NCI-H82 (cell line): ENCODE measurements at regions not wholly inside any gene's neighbourhood (a gene's known extent, or its start where the extent isn't known, plus 50 kb on each side); places are given as distances from the start of the nearest gene placed in this dataset.
"Not testable (repeated sequence)": the region's sequence is repeated elsewhere in the genome, so short reads cannot be mapped to it uniquely, and the experiment has no call there.

Experiments used
- DNase-seq: peaks from one replicate; lab custom pipeline; 2025; lab: John Stamatoyannopoulos, UW

DNA sequence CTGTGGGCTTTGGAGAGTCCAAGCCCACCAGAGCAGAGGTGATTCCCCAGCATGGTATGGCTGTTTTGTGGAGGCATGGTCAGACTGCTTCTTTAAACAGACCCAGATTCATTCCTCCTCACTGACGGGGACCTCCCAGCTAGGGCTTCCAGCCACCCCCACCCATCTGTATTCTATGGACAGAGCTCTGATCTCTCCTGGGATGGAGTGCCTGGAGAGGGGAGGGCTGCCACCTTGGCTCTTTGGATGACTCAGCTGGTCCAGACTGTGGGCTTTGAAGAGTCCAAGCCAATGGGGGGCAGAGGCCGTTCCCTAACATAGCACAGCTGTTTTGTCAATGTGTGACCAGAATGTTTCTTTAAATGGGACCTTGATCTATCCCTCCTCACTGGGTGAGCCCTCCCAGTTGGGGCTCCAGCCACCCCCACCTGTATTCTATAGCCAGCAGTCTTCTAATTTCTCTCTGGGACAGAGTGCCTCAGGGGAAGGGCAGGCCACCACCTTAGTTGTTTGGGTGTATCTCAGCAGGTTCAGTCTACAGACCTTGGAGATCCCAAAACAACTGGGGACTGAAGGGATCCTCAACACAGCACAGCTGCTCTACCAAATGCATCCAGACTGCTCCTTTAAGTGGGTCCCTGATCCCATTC, 122.0 kb upstream of the OSTN start:
- no peak for DNase-seq

DNA sequence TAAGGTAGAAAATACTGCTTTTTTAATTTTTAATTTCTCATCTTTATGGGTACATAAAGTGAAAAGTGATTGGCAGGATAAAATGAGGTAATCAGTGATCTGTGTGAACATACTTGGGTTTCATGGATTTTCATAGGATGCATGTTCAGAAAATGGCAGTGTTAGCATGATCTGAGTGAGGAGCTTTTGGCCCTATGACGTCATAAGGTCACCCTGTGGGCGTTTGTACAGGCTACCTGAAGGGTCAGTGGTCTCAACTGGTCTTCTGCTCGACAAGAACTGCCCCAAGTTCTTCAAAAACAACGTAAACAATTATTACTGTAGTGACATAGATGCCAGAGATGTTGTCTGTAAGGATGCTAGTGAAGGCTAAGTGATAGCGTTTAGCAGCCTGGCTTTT, 124.5 kb upstream of the OSTN start:
- no peak for DNase-seq

DNA sequence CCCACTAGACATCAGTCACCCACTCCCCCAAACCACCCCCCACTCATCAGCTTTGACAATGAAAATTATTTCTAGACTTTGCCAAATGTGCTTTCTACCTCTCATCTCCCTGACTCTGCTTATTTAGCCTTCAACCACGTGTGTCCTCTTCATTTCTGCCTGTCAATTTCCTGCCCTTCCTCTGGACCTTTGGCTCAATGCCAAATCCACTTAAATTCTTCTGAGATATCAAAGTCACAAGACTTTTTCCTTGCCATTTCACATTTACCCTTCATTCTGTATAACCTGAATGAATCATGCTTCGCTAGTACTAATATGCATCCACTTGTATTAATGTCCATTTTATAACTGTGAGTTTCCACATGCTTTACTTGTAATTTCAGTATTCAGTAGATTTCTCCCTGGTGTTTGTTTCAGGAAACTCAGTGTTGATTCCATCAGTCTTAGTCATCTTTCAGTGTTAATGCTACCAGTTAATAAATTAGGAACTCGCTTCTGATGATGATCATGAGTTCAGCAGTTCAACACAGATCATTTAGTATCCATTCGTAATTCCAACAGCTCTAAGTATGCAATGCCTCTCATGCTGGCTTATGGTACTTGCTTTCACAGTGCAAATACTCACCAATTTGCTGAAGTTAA, 128.2 kb upstream of the OSTN start:
- peak; percentile 56 for DNase-seq

DNA sequence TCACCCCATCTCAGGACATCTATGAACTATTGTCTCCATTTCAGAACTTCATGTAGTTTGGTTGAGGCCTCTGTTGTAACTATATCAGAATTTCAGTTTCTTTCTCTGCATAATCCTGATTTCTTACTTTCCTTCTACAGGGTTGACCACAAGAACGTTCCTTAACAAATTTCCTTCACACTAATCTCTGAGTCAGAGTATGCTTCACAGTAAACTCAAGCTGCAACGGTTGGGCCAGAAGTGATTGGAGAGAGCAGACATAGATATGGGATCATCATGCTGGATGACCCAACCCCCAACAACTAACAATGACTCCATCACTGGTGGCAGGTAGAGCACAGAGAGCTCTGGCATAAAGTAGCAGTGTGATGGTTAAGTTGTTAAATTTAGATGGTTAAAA, 128.8 kb upstream of the OSTN start:
- DNase-seq: no peak

DNA sequence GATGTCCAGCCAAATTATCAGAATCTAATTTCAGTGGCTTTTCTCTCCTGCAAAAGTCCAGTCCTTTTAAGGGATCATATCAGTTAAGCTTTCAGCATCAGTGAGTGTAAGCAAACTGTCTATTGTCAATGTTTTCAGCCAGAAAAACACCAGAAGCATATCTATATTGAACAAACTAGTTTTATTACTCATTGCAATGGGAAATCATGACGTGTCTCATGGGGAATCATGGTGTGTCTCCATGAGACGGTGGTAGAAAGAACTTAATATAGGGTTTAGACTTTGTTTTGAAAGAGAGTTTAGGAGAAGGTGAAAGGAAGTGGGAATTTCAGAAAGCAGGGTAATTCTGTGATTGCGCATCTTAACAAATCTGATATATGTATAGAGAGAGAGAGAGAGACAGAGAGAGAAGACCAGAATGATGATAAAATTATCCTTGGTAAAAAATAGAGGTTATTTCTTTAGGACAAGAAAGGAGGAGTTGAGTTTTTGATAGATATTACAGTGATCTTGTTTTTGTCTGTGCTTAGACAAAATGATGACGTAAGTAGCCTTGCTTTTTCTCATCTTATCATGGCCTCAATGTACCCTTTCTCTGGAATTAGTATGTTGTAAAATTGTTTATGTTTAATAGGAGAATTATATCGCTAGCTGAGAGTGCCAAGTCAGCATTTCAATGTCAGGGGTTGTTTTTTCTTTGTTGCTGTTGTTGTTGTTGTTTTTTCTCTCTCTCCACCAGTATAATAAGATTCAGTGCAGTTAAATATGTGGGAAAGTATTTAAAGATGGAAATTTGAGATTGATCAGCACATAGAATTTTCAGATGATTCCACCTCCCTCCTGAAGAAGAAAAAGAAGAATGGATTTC, 129.9 kb upstream of the OSTN start:
- DNase-seq: no peak

DNA sequence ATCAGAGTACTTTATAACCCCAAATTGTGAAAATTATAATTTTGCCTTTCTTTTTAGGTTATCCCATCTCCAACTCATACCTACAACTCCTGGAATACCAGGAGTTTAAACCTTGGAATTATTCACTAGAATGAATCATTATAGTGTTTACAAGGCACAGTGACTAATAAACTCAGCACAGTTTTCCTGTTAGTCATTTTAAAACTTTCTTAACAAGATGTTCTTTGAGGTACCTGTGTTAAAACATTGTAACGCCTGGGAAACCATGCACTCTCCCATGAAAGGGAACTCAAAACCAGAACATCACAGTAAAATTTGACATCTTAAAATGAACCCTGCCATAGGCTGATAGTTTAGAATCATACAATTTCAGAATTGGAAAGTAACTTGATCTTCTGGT, 132.4 kb upstream of the OSTN start:
- DNase-seq: no peak

DNA sequence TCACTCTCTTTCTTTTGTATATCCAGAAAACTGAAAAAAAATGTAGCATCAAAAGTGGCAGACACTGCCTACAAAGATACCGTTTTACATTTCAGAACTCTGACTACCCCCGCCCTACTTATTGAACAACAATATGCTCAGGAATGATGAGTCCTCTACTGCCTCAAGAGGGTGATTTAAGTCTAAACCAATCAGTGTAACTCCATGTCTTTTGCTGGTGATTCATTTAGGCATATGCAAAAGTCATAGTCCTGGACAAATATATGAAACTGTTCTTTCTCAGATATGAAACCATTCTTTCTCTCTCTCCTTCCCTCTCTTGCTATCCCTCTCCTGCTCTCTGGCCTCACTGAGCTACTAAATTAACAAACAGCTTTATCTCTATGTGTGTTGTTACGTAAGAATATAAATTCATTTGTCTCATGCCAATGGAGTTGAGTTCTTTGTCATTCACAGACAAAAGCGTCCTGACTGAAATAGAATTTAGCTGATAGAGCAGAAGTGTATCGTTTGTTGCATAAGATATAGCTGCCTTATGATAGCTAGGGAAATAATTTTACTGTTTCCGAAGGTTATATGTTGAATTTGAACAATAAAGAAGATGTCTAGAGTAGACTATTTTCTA, 133.7 kb upstream of the OSTN start:
- DNase-seq: peak; percentile 38

DNA sequence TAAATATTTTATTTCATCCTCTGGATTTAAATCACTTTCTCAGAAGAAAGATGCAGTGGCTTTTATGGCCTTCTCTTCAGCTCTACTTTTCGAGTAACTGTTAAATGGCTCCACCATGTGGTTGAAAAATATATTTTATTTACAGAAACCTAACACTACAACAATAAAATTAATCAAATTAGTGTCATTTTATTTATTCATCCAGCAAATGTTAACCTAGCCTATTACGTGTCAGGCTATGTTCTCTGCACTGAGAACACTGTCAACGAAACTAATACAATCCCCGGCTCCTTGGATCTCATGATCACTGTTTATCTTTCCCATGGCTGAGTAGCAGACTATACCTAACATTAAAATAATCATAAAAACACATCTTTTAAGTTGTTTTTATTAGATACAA, 148.0 kb upstream of the OSTN start:
- DNase-seq: peak; percentile 84

DNA sequence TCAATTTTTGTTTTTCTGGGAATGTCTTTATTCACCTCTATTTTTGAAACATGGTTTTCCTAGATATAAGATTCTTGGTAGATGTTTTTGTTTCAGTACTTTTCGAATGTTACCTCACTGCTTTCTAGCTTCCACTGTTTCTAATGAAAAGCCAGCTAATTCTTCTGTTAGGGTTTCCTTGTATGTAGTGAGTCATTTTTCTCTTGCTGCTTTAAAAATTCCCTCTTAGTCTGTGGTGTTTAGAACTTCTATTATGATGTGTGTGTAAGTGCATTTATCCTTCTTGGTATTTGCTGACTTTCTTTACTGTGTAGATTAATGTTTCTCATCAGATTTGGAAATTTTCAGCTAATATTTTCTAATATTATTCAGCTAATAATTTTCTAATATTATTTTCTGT, 151.1 kb upstream of the OSTN start:
- DNase-seq: no peak

DNA sequence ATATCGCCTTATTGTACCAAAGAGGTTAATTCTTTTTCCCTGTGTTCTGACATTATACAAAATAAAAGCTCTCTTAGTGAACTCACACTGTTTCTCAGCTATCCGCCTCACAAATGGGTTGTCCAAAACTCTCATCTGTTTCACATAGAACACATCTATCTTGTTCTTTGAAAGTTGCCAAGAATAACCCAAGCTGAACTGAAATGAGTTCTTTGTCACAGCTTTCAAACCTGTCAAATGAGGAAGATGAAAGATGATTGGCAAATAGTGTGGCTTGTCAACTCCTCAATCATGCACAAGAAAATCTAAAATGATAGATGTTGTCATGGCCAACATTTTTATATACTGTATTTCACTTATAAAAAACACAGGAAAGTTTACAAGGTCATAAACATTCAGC, 168.1 kb upstream of the OSTN start:
- DNase-seq: no peak

DNA sequence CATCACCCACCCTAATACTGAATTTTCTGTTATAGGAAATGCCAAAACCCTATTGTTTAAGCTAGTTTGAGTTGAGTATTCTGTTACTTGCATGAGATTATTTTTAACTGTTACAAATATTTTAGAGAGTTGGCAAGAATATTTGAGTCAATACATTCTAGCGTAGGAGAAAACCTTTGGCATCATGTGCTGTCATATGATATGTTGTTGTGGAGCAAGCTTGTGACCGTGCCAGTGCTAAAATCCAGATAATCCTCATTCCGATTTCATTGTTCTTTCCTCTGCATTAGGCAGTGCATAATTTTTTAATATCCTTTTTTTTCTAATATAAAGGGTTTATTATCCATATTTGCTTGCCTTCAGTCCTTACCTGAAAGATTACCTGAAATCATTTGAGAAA, 168.0 kb upstream of the GMNC start:
- no peak for DNase-seq

DNA sequence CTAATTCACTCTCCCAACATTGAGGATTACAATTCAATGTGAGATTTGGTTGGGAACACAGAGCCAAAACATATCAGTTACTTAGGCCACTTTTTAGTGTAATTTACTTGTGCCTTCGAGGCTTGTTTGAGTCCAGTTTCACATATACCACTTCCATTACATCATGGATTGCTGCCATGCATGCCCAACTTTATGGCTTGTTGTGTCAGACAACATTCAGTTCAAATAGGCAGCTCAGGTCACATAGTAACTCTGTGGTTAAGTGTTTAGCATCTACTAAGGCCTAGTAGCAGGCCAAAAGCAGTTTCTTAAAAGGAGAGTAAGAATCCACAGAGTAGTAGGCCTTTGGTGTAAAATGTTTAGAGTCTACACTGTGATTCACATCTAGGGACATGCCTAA, 164.3 kb upstream of the GMNC start:
- DNase-seq: no peak

DNA sequence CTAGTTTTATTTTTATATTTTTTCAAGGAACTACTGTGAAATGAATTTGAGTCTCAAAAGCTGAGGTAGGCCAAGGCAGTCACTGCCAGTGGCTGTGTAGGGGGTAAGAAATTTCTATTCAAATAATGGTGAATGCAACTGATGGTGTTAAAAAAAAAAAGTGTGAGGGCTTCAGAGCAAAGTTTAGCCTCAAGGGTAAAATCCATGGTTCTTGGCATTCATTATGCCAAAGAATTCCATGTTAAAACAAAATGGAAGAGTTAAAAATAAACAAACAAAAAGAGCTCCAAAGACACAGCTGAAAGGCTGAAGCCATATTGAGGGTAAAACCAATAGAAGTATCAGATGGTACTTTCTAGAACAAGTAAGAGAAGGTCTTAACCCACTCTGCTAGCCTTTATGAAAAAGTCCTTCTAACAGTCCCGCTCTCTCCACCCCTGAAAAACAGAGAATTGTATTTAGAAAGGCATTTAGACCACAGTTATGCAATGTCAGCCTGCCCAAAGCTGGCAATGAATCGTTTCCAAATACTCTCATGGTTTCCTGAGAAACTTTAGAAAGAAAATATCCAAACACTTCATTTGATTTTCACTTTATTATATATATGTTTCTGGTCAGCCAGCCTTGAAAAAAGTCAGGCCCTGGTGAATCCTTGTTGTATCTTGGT, 158.4 kb upstream of the GMNC start:
- no peak for DNase-seq

DNA sequence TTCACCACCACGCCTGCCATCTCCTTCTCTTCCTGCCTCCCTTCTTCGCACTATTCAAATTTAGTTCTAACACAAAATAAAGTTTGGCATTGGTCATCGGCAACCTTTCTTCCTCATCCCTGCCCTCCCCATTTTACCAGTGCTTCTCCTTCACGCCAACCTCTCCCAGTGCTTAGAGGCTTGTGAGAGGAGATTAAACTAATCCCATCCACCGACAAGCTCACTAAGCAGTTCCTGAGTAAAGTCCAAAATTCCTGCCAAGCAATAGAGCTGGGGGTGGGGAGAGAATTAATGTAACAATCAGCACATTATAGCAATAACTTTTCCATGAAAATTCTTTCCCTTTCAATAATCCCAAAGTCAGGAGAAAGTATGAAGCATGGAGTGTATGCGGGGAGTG, 157.4 kb upstream of the GMNC start:
- peak; percentile 93 for DNase-seq

DNA sequence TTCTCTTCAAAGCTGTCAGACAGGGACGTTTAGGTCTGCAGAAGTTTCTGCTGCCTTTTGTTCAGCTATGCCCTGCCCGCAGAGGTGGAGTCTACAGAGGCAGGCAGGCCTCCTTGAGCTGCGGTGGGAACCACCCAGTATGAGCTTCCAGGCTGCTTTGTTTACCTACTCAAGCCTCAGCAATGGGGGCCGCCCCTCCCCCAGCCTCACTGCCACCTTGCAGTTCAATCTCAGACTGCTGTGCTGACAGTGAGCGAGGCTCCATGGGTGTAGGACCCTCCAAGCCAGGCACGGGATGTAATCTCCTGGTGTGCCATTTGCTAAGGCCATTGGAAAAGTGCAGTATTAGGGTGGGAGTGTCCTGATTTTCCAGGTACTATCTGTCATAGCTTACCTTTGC, 153.5 kb upstream of the GMNC start:
- not testable (repeated sequence) for DNase-seq

DNA sequence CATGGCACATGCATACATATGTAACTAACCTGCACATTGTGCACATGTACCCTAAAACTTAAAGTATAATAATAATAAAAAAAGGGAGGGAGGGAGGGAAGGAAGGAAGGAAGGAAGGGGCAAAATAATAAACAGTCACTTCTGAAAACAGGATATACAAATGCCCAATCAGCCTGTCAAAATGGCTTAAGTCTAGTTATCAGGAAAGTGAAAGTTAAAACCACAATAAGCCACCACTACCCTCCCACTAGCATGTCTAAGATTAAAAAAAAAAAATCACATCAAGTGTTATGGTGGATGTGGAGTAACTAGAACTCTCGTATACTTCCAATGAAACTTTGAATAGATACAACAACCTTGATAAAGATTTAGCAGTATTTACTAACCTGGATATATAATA, 145.6 kb upstream of the GMNC start:
- DNase-seq: no peak

DNA sequence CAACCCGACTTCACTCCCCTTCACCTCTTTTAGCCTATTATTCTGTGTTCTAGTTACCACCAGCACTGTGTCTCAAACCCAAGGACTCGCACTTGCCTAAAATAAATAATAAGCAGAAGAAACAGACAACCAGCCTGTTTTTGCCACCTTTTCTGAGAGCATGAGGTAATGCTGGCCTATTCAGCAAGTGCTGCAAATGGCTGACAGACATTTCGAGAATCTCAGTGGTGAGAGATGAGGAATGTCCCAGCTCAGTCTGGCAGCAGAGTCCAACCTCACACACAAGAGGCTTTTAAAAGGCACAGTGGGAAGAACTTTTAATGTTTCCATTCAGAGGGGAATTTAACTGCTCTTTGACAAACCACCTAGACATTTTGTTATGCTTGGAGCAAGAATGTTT, 143.3 kb upstream of the GMNC start:
- no peak for DNase-seq

DNA sequence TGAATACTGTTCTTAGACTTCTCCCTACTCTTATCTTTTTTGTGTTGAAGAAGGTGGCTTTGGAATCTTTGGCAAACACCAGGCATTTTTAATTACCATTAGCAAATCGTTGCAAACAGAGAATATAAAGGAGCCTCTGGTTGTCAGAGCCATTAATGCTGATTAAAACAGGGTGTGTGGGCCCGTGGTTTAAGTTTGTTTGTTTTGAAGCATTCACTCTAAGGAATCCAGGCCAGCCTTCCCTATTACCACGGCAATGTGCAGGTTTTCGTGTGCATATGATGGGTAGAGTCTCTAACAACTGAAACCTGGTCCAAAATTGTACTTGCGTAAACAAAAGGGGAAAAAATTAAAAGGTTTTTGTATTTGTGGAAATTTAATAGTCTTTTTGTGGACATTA, 141.2 kb upstream of the GMNC start:
- DNase-seq: no peak

DNA sequence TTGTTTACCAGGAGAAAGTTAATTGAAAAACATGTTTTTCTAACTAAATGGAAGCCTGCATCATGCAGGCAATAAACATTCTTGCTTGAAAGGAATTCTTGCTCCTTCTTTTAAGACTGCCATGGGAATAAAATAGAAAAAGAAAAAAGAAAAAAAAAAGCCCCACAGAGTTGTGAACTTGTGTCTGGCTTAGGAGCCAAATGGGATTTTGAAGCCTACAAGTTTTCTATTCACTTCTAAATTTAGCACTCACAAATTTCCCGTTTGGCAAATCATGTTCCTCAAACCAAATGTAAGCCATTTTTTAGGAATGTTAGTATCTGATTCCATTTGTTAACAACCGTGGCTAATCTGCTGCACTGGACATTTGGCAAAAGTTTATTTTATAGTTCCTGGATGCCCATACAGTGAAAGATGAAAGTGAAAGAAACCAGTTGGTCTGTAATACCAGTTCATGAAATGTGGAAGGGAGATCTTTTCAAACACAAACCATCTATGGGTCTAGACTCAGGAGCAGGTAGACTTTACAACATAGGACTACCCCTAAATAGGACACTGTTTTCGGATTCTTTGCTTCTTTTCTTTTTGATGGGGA, 133.8 kb upstream of the GMNC start:
- DNase-seq: no peak

DNA sequence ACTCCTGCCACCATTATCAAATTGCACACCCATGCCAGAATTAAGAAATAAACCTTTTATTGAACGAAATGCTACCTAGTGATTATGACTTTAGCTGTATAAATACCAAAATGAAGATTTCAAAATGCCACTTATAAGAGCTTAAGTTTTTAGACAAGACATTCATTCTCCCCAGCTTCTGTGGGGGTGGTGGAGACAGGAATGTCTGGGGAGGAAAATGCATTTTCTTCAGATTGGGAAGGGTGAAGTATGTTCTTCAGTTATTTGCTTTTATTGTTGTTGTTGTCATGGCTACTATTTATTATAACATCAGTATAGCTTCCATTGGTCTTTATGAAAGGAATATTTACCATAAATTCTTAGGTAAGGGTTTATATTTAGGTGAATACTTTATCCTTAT, 132.7 kb upstream of the GMNC start:
- DNase-seq: no peak

DNA sequence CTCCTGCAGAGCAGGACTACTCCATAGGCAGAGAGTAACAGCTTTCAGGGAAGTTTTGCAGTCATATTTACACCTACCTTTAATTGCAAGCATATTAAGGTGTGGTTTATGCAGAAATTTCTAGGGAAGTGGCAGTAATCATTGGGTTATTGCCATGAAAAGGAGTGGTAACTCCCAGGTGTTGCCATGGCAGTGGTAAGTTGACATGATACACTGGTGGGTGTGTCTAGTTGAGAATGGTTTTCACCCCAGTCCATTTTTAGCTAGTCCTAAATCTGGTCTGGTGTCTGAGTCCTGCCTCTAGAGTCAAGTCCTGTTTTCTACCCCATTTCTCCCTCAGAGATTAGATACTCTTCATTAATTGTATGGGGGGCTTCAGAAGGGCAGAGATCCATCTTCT, 128.4 kb upstream of the GMNC start:
- no peak for DNase-seq

DNA sequence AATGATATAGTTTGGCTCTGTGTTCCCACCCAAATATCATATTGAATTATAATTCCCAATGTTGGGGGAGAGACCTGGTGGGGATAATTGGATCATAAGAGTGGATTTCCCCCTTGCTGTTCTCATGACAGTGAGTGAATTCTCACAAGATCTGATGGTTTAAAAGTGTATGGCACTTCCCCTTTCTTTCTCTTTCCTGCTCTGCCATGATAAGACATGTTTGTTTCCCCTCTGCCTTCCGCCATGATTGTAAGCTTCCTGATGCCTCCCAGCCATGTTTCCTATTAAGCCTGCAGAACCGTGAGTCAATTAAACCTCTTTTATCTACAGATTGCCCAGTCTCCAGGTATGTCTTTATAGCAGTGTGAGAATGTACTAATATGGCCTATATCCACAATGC, 126.7 kb upstream of the GMNC start:
- no peak for DNase-seq
